Testis (tissue), 2 donors: ENCODE measurements at regions not wholly inside any gene's neighbourhood (a gene's known extent, or its start where the extent isn't known, plus 50 kb on each side); places are given as distances from the start of the nearest gene placed in this dataset.

Source experiments
- CTCF ChIP-seq, 3 experiments: fragments of 450-650 bp in 2 of 3; fragments of 200-600 bp in 1 of 3; sonication (generic) in 1 of 3; IDR thresholded peaks; one replicate each; pipeline ENCODE4 v1.5.1; 2016 to 2019; ENCODE audit warnings: antibody characterized with exemption in 3 of 3, mild to moderate bottlenecking in 2 of 3, moderate library complexity in 1 of 3
- POLR2A ChIP-seq: fragments of 450-650 bp; IDR thresholded peaks from one replicate; pipeline ENCODE4 v1.6.1; 2017; ENCODE audit warnings: antibody characterized with exemption, mild to moderate bottlenecking, moderate library complexity

- TF ChIP-seq CTCF (IDR thresholded peaks at IDR 0.05) = peak; percentile 38 to 67 (median 51)
- TF ChIP-seq POLR2A = no peak
These were observed 345.1 kb downstream of the DYSF start for GRCh38 chr2:71798266-71799012.
